ENCODE measurements at regions not wholly inside any gene's neighbourhood (a gene's known extent, or its start where the extent isn't known, plus 50 kb on each side); places are given as distances from the start of the nearest gene placed in this dataset.

DNA sequence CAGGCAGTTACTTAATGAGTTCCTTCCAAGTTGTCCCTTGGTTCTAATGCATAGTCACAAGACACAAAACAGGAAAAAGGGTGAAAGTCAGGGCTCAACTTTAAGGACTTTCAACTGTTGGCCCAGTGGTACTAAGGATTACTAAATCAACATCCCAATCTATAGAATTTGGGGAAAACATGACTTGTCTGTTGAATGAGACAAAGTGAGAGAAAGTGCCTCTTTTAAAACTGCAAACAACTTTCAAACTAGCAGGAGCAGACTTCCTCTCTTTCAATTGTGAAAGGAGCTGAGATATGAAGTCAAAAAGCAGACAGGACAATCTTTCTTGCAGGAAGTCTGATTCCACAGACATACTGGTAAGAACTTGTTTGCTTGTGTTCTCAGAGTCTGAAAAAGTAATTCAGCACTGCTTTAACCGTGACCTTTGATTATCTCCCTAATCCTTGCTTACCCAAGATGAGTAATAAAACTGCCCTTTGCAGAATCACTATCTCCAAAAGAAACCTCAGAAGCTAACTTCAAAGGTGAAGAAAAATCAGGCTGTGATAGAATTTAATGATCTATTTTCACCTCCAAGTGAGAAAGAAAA lies 960.7 kb upstream of the RAG2 start:
- no peak for DNase-seq

DNA sequence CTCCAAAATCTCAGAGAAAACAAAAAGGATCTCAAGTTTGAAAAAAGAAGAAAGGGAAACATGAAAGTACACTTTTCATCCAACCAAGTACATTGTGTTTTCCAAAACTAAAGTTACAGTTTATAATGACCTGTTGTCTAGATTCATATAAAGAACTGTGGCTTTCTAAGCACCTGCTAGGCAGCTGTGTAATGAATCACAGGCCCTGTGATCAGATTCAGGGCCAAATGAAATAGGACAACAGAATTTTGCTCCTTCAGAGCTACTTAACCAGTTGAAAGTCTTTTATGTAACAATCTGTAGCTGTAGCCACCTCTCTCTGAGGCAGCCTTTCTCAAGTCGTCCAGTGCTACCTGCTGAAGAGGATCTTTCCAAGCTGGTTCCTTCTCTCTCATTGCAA lies 960.0 kb upstream of the RAG2 start:
- no peak for DNase-seq

DNA sequence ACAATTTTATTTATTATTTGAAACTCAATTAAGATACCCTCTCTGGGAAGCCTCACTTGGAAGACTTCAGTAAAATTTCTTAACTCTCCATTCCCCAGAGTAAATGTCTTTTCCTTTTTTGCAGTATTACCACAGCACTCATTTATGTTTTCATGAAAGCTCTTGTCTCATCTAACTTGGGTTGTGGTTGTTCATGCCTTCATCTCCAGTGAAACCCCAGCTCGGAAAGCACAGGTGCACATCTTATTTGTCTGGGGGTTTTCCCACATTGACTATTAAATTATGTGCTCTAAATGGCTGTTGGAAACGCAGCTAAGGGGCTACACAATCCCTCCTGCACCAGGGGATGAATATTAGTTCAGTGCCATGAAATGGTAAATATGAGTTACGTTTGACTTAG lies 954.2 kb upstream of the RAG2 start:
- no peak for DNase-seq

- DNase-seq = no peak
These were observed 946.5 kb upstream of the RAG2 start for GRCh38 chr11:37544491-37544890.

- no peak for DNase-seq
These were observed 935.8 kb upstream of the RAG2 start for GRCh38 chr11:37533830-37534229.

DNA sequence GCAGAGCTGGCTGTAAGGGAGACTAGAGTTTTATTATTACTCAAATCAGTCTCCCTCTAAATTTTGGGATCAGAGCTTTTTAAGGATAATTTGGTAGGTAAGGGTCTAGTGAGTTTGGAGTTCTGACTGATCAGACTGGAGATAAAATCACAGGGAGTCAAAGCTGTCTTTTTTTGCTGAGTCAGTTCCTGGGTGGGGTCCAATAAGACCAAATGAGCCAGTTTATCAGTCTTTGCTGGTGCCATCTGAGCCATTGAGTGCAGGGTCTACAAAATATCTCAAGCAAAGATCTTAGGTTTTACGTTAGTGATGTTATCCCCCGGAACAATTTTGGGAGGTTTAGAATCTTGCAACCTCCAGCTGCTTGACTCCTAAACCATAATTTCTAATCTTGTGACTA lies 935.1 kb upstream of the RAG2 start:
- no peak for DNase-seq

DNA sequence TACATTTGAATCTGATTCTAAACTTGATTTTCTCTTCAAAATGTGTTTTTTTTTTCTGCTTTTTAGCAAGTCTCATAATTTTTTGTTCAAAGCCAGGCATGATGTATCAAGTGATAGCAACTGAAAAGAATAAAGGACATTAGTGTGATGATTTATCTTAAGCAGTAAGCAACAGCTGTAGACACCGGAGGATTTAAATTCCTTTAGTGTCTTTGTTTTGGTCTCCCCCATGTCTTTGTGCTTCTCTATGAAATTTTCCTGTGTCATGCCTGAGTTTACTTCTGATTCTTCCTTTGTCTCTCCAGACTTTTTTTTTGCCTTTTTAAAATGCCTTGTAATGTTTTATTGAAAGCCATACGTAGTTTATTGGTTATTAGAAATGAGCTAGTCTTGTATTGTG lies 934.2 kb upstream of the RAG2 start:
- no peak for DNase-seq

GRCh38 chr11:37527545-37527944 lies 929.5 kb upstream of the RAG2 start:
- no peak for DNase-seq

DNA sequence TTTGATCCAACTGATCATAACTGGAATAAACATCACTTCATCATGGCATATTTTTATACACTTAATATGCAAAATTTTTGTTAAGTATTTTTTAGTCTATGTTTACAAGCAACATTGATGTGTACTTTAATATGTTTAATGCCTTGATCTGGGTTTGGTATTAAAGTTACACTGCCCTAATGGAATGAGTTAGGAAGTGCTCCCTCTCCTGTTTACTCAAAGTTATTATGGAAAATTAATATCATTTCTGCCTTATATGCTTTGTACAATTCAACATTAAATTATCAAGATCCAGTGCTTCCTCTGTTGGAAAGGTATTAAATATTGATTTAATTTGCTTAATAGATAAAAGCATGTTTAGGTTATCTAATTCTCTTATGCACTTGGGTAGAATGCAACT lies 927.3 kb upstream of the RAG2 start:
- no peak for DNase-seq

DNA sequence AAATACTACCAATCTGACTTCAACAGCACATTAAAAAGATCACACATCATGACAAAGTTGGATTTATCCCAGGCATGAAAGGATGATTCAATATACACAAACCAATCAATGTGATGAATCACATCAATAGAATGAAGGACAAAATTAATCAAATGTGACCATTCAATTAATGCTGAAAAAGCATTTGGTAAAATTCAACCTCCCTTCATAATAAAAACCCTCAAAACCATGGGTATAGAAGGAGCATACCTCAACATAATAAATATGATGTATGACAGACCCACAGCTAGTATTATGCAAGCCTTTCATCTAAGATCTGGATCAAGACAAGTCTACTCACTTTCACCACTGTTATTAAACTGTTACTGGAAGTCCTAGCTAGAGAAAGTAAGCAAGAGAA lies 921.7 kb upstream of the RAG2 start:
- DNase-seq = no peak

DNA sequence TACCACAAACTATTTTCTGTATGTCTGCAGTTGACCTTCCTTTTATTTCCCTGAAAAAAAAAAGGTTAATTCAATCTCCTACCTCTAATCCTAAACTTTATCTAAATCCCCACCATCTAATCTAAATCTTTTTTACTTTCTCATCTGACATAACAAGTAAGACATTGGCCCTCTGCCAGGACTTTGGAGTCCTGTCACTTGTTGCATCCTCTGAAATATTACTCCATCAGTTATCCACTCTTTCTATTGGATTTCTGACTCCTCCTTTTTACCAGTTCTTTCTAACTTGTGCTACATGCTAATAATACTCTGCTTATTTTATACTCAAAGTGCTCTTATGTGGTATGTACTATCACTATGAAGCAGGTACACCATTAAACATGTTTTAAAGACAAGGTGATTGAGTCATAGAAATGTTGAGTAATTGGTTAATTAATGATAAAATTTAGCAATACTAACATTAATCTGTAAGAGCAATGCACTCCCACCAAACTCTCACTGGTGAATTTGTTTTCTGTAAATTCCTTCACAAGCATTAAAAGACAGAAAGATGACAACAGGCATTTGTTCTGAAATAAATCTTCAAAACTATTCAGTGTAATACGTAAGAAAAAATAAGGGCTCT lies 914.2 kb upstream of the RAG2 start:
- no peak for DNase-seq

DNA sequence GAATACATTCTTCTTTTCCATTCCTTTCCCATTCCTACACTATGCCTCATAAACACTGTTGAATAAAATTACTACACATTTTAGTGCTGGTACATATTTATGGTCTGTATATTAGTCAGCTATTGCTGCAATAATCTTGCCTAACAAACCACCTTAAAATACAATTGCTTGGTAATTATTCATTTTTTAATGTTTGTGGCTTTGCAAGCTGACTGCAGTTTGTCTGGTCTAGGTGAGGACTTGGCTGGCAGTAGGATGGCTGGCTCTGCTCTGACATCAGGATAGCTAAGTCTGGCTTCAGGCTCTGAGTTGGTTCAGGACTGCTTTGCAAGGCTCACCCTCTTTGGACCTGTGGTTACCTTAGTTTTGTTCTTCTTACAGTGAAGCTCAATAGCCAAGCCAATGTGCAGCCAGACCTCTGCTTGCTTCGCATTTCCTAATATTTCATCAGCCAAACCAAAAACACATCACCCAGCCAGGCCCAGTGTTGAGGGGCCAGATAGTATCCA lies 913.4 kb upstream of the RAG2 start:
- no peak for DNase-seq

- DNase-seq = no peak
These were observed 911.5 kb upstream of the RAG2 start for GRCh38 chr11:37509506-37509905.

GRCh38 chr11:37506531-37506930 lies 908.5 kb upstream of the RAG2 start:
- no peak for DNase-seq

DNA sequence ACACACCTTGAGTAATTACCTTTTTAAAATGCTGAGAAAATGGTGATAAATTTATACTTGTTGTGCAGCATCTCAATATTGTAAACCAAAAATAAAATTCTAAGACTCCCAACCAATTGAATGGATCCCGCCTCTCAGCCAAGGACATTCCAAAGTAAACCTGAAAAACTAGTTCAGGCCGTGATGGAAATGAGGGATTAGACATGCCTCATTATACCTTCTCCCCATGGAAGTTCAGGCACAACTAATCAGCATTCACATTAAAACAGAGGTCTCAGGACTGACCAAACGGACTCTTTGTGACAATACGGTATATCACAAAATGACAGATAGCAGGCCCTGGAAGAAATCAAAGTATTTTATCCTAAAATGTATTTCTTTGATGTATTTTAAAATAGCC lies 907.4 kb upstream of the RAG2 start:
- DNase-seq = no peak

- no peak for DNase-seq
These were observed 906.9 kb upstream of the RAG2 start for GRCh38 chr11:37504921-37505320.

DNA sequence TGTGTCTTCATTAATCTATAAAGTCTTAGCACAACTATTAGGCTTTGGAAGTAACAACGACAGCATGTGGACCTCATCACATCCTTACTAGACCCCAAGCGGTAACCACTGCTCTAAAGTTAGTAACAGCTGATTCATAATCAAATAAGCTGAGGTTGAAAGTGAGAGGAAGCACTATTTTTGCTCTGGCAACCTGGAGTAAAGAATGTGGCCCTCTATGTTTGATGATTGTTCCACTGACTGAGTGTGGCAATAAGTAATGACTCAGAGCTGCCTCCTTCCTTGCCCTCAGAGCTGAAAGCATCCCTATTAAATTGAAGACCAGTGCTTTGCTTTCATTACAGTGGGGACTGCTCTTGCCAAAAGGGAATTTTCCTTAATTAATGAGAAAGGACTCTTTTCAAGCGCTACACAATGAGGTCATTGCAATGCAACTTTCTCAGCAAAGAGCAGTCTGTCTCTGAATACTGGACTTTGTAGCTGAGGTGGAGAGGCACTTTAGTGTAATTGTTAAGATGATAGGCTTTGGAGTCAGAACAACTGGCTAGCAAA lies 906.1 kb upstream of the RAG2 start:
- no peak for DNase-seq

- no peak for DNase-seq
These were observed 905.5 kb upstream of the RAG2 start for GRCh38 chr11:37503411-37504059.

DNA sequence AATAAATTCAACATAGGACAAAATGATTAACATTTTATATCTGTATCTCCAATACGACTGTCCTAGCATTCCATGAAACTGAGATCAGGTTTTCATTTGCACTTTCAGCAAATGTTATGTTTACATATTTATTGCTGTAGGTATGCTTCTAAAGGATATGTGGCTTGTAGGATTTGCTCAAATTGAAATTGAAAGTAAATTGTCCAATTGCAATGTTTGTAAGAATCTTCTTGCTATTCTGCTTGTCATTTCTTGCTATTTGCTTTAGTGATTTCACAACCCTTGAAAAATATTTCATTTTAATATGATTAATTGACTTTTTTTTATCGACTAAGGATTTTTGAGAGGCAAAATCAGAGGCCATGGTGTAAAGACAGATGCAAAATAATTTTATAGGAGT lies 904.2 kb upstream of the RAG2 start:
- DNase-seq = no peak

GRCh38 chr11:37500425-37500824 lies 902.4 kb upstream of the RAG2 start:
- no peak for DNase-seq

DNA sequence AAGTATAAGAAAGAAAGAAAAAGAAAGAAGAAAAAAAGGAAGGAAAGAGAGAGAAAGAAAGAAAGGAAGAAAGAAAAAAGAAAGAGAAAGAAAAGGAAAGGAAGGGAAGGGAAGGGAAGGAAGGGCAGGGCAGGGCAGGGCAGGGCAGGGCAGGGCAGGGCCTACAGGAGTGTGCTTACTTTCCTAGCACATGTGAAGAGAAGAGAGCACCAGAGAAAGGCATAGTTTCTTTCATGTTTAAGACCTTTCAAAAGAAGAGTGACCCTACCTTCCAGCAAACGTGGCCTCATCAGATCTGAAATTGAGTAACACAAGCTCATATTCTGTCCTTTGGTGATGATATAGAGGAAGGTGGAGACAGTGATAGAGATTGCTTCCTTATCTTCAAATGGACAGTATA lies 899.3 kb upstream of the RAG2 start:
- DNase-seq = no peak

GRCh38 chr11:37496201-37496600 lies 898.2 kb upstream of the RAG2 start:
- no peak for DNase-seq

DNA sequence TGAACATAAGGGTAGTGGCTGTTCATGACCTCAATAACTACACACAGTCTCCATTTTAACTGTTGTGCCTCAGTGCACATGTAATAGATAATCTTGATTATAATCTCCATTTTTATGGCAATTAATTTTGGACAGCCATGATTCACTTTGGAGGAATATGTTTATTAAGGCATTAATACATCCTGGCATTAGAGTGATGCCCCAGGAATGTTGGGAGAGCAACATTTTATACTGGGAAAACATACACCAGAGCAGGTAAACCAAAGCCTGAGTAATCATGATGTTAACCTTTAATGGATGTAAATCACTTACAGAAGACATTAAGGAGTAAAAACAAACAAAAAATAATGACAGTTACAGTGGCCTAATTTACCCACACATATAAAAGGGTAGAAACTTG lies 886.3 kb upstream of the RAG2 start:
- DNase-seq = no peak

GRCh38 chr11:37483761-37484160 lies 885.7 kb upstream of the RAG2 start:
- DNase-seq = no peak

All from NCI-H1930 (cell line).